GM19438 (cell line): ENCODE measurements at regions not wholly inside any gene's neighbourhood (a gene's known extent, or its start where the extent isn't known, plus 50 kb on each side); places are given as distances from the start of the nearest gene placed in this dataset.

Experiments used
- ATAC-seq: cut with Tn5 transposase; IDR thresholded peaks from one replicate; pipeline ENCODE4 v1.9.1; 2021; ENCODE audit warnings: low read depth; ENCODE audit not compliant: unreplicated experiment

- ATAC-seq: no peak
Measured at GRCh38 chr9:79111653-79112052, 460.1 kb upstream of the TLE4 start.

DNA sequence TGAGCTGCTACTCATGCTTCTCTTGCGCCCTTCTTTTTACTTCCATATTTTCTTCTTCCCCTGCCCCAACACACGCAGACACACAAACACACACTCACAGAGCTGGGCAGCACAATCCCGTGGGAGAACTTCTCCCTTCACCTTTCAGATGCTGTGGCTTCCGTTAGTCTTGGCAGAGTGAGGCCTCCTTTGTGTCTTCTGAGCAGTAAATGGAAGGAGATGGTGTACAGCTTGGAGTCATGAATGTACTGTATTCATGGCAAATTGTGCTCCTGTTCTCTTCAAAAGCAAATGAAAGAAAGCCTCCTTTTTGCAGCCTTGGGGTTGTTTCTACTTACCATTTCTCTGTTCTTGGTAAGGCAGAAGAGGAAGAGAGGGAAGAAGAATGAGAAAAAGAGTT lies 456.6 kb upstream of the TLE4 start:
- ATAC-seq: no peak

DNA sequence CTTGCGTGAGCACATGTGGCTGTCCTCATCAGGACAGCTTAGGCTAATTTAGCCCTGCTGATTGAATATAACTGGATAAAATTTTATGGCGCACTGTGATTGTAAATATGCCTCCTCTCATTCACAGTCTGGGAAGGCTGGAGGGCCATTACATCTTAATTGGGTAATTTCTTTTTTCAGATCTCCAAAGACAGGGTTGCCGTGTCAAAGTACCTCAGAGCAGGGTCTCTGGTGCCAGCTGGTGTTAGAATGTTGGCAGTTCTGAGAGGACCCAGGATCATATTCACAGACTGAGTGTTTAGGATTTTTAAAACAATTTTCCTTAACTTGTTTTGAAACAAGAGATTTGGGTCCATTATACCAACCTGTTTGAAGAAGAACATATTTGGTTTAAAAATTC lies 455.7 kb upstream of the TLE4 start:
- ATAC-seq: no peak

DNA sequence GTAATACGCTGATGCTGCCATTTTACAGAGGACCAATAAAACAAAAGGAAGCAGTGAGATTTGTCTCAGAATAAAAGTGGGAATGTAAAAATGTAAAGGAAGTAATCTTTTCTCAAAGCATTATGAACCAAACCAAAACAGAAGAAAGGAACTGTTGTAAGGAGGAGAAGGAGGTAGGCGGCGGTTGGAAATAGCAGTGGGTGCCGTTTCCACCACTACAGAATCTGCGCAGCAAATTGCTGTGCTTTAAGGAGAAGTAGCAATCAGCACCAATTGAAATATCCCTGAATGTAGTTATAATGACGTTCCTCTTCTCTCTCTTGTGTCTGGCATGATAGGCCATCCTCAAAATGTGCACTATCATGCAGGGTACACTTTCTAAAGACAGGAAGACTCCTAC lies 455.1 kb upstream of the TLE4 start:
- no peak for ATAC-seq

DNA sequence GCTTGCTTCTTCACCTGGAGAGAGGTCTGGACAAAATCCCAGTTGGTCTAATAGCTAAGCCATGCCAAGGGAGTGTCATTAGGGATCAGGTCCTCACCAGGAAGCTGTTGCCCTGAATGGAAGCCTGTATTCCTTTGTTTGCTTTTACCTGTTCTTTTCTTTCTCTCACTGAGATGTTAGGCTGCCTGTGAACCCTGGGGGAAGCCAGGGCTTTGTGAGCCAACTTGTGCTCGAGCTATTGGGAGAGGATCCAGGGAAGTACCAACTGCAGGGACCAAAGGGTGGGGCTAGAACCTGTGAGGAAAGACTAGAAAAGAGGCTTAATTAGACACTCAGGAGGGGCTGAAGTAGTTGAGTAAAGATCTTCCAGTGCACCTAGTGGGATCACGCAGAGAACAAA lies 451.2 kb upstream of the TLE4 start:
- ATAC-seq: no peak

DNA sequence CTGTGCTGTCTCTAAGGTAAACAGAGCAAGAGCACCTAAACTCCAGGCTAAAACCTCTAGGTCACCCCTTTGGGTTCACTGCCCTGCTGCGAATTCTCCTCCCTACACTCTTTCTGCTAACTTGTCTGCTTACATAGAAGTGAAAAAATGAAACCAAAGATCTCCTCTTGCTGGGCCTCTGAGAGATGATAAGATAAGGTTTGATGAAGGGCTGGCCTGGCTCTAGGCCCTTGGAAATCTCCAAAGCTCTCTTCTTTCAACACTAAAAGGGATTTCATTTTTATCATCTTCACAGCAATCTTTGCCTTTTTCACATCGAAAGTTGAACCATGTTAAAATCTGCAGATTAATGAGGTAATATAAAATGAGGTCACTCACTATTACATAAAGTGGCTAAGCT lies 450.8 kb upstream of the TLE4 start:
- no peak for ATAC-seq

GRCh38 chr9:79123415-79123814 lies 448.4 kb upstream of the TLE4 start:
- no peak for ATAC-seq

DNA sequence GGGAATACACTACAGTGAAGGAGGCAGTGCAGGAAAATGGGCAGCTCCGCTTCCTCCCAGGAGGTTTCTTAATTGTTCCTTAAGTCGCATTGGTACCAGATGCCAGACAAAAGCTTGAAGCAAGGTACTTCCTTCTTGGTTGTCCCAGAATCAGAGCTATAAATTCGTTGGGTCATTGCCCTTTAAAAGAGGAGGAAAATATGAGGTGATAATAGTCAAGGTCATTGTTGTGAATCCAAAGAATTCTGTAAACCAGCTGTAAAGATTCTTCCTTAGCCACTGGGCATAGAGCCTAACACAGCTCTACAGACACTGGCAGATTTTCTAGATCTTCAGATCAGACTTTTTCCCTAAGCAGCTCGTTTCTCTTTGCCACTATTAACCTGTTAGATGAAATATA lies 444.1 kb upstream of the TLE4 start:
- ATAC-seq: no peak

GRCh38 chr9:79129865-79130480 lies 441.8 kb upstream of the TLE4 start:
- ATAC-seq: no peak

DNA sequence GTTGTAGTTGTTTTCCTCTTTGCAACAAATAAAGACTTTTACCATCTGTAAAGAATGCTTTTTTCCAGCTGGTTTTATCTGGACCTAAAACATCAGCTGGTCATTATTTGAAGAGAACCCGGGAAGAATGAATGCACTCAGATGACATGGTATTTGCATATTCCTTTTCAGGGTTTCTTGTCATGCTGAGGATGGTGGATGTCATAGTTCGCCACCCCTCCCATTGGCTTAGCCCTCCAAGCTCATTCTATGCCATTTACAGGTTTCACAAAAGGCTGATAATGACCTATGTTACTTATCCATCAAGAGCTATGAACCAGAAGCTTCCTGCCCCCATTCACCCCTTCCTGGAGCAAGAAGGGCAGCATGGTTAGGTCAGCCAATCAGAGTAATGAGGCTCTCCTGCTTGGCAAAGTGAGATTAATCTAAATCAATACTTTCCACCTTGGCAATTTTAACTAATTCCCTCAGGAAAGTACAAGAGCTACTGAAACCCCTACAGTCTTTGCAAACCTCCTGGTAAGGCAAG lies 440.5 kb upstream of the TLE4 start:
- ATAC-seq: no peak

- no peak for ATAC-seq
Measured at GRCh38 chr9:79131824-79132377, 439.9 kb upstream of the TLE4 start.

DNA sequence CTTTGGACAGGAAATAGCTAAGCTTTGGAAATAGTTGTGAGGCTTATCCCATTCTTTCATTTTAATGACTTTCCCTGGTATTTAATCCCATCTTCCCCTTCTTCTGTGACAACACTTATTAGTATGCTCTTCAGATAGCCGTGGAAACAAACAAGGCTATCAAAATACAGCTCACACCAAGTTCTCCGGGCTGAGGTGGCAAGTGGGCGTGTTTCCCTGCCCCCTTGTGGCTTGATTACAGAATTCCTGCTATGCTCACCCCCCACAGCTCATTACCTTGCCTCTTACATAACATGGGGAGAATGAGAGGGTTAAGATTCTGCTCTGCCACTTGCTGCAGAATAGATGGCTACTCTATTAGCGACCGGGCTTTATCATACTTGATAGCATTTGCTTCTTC lies 437.1 kb upstream of the TLE4 start:
- ATAC-seq: no peak

DNA sequence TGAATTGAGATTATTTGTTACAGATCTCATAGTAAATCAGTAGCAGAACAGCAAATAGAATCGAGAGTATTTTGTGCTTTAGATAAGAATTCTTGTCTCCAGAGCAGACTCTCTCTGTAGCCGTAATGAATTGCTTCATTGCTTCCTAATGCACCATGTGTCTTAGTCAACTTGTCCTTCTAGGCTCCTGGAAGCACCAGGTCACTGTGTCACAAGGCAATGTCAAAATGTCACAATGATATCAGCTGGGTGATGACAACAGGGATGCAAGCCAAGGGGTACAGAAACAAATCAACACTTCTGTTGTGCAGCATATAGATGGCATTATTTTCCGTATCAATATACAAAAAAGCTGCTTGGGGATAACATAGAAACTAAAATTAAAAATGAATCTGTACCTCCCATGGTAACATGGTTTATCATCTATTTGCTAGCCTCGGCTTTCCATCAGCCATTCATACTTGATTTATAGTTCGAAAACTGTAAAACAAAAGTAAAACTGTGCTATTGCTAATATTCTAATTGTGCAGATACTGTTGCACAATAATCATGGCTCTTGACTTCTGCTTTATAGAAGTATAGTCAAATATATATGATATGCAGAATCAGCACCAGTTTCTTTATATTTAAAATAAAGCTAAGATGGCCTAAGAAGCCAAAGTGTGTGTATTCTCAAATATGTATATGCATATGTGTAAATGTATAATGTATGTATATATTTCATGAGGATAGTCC lies 435.9 kb upstream of the TLE4 start:
- no peak for ATAC-seq

GRCh38 chr9:79140751-79141150 lies 431.0 kb upstream of the TLE4 start:
- ATAC-seq: no peak

GRCh38 chr9:79143211-79143610 lies 428.6 kb upstream of the TLE4 start:
- ATAC-seq: no peak

DNA sequence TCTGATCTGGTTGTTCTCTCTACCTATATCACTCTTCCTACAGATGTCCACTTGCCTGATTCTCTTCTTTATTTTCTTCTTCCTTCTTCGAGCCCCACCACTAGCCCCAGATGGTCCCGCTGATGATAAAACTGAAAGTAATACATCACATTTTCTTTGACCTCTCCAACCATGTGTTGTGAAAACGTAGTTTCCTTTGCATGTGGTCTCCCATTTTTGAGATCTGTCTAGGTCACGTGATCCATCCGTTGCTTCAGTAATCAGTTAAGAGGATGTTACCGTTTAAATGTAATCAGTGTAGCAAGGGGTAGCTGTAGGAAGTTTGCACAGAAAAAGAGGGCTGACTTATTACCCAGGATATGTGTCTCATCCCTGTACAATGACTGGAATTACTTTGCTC lies 426.3 kb upstream of the TLE4 start:
- no peak for ATAC-seq

DNA sequence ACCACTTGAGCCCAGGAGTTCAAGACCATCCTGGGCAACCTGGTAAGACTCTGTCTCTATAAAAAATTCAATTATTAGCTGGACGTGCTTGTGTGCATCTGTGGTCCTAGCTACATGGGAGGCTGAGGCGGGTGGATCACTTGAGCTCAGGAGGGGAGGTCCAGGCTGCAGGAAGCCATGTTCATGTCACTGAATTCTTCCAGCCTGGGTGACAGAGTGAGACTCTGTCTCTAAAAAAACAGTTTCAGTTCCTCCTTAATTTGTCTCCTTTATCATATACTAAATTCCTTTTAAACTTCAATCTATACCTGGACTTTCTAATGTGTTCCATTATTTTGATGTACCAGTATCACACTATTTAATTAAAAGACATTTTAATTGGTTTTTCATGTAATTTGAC lies 422.2 kb upstream of the TLE4 start:
- ATAC-seq: no peak

DNA sequence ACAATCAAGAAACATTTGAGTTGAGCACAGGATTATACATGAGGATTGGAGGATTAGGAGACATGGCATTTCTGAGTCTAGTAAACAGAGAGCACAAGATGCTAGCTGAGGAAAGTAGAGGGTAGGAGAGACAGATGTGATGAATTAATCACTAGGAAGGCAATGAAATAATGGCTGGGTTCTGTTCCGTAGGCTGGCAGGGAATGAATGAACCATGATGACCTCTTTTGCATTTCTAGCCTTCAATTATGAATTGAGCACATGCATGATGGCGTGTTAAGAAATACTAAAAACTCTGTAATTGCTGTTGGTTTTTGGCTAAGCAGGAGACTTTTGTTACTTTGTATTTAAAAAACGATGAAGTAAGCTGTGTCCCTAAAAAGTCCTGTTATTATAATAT lies 420.0 kb upstream of the TLE4 start:
- ATAC-seq: no peak

DNA sequence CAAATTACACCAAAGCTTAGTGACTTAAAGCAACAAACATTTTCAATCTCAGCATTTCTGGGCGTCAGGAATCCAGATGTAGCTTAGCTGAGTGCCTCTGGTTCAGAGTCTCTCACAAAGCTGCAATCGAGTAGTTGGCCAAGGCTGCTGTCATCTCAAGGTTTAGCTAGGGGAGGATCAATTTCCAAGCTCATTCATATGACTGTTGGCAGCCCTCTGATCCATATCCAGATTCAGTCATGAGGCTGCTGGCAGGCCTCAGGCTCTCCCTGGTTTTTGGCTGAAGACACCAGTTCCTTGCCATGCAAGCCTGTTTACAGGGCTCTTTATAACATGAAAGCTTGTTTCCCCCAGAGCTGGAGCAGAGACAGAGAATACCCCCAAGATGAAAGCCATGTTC lies 419.5 kb upstream of the TLE4 start:
- no peak for ATAC-seq

DNA sequence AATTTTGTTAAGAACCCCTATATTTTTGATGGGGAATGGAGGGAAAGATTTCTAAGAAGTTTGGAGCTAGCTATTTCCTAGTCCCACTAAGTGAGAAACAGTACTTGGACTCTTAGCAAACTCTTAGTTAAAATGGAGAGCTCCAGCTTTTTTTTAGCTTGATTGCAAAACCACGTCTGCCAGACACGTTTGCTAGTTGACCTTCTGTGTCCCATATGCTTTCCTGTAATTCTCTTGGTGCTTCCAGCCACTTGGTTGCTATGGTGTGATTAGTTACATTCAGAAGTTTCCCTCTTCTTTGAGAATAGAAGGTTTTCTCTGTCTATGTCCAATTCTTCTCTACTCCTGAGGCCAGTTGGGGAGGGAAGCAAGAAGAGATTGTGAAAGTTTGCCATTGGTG lies 417.0 kb upstream of the TLE4 start:
- no peak for ATAC-seq

DNA sequence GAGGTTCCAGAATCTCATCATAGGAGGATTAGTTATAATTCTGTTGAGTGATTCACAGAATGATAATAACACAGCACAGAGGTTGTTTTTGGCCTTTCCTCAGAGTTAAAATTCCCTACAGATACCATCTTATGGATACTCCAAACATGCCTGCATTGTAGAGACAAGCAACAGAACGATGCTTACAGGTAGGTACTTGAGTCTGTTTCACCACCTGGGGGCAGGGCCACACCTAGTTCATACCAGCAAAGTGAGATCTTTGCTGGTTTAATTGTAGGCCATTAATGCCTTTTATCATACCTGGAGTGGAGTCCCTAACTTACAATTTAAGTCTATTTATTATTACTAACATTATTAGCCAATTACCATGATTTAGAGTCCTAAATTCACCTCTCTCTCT lies 416.5 kb upstream of the TLE4 start:
- ATAC-seq: no peak

GRCh38 chr9:79163544-79163943 lies 408.2 kb upstream of the TLE4 start:
- ATAC-seq: no peak
